Calu3 (cell line): ENCODE measurements at regions not wholly inside any gene's neighbourhood (a gene's known extent, or its start where the extent isn't known, plus 50 kb on each side); places are given as distances from the start of the nearest gene placed in this dataset.

Source experiments
- BruUV-seq: library from RNA; stranded (reverse); fragments of 400-500 nt; replicated peaks from 2 replicates; lab custom pipeline; 2021; lab: Mats Ljungman, UMichigan
- CTCF ChIA-PET: fragments of 300-600 bp; sonication (Branson Sonifier 250); formaldehyde crosslinking; loops from one replicate; lab custom pipeline; 2022; ENCODE audit warnings: antibody characterized with exemption; lab: Charles Lee
- DNase-seq: peaks from one replicate; pipeline ENCODE4 v3.0.0; 2022
- H3K27ac Mint-ChIP-seq: one replicate; pipeline ENCODE4 v1.8.0; 2022; ENCODE audit warnings: mixed read lengths; ENCODE audit not compliant: unreplicated experiment
- H3K27me3 Mint-ChIP-seq: one replicate; pipeline ENCODE4 v1.8.0; 2022; ENCODE audit warnings: mixed read lengths; ENCODE audit not compliant: unreplicated experiment
- H3K36me3 Mint-ChIP-seq: one replicate; pipeline ENCODE4 v1.8.0; 2022; ENCODE audit warnings: mild to moderate bottlenecking, moderate library complexity, mixed read lengths; ENCODE audit not compliant: insufficient read depth, unreplicated experiment
- H3K4me1 Mint-ChIP-seq: one replicate; pipeline ENCODE4 v1.8.0; 2022; ENCODE audit warnings: mild to moderate bottlenecking, low read depth, mixed read lengths; ENCODE audit not compliant: unreplicated experiment
- H3K4me3 Mint-ChIP-seq: one replicate; pipeline ENCODE4 v1.8.0; 2022; ENCODE audit warnings: mild to moderate bottlenecking, low read depth, moderate library complexity, mixed read lengths; ENCODE audit not compliant: unreplicated experiment
- H3K9me3 Mint-ChIP-seq: one replicate; pipeline ENCODE4 v1.8.0; 2022; ENCODE audit warnings: low read depth, mixed read lengths; ENCODE audit not compliant: unreplicated experiment
- CTCF ChIP-seq: fragments of 200-600 bp; IDR thresholded peaks from one replicate; pipeline ENCODE4 v1.8.0; 2022; ENCODE audit warnings: antibody characterized with exemption; ENCODE audit not compliant: unreplicated experiment
- intact Hi-C: fragments of 100-400 bp; cut with micrococcal nuclease; formaldehyde crosslinking; loops from one replicate; pipeline ENCODE4 v1.10.0; 2022; ENCODE audit not compliant: unreplicated experiment

DNA sequence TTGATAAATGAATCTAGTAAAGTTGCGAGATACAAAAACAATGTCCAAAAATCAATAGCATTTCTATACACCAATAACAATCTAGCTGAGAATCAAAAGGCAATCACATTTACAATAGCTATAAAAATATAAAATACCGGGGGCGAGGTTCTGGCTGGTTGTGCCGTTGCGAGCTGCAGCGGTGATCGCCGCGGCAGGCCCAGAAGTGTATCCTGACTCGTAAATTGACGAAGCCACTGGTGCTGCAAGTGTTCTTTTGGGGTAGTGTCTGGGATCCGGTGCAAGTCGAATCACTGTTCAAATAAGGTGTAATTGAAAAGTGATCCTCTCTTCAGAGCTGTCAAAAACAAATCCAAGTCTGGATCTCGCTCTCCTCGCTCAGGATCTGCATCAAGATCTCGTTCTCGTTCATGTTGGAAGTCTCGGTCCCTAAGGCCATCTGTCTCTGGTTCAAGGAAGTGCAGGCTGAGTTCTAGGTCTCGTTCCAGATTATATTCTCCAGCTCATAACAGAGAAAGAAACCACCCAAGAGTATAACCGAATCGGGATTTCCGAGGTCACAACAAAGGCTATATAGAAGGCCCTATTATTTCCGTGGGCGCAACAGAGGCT is 80.1 kb upstream of the STT3B start:
- DNase-seq, result no peak
- CTCF ChIA-PET, result no interaction called here
- H3K4me3 Mint-ChIP-seq, result no peak overlapping the region
- H3K36me3 Mint-ChIP-seq, result no peaks in the 10 kb centered on the region
- H3K4me1 Mint-ChIP-seq, result no peaks in the 10 kb centered on the region
- H3K27ac Mint-ChIP-seq, result no peak overlapping the region
- H3K9me3 Mint-ChIP-seq, result peaks cover 3% of the 10 kb centered on the region
- intact Hi-C loops, result no loop called here
- BruUV-seq, result no TSS peak
- no peak for TF ChIP-seq CTCF
- H3K27me3 Mint-ChIP-seq, result peaks cover 9% of the 10 kb centered on the region

- no TSS peak for BruUV-seq
- TF ChIP-seq CTCF, result no peak
- no peaks in the 10 kb centered on the region for H3K4me1 Mint-ChIP-seq
- peaks cover 3% of the 10 kb centered on the region for H3K9me3 Mint-ChIP-seq
- no peak overlapping the region for H3K4me3 Mint-ChIP-seq
- CTCF ChIA-PET, result no interaction called here
- H3K27me3 Mint-ChIP-seq, result peaks cover 9% of the 10 kb centered on the region
- H3K36me3 Mint-ChIP-seq, result no peaks in the 10 kb centered on the region
- intact Hi-C loops, result no loop called here
- no peak for DNase-seq
- H3K27ac Mint-ChIP-seq, result no peak overlapping the region
These were observed 79.3 kb upstream of the STT3B start for GRCh38 chr3:31453430-31453829.

GRCh38 chr3:31455524-31455923 is 77.2 kb upstream of the STT3B start:
- no peak overlapping the region for H3K27ac Mint-ChIP-seq
- intact Hi-C loops, result no loop called here
- DNase-seq, result no peak
- TF ChIP-seq CTCF, result no peak
- CTCF ChIA-PET, result no interaction called here
- no peaks in the 10 kb centered on the region for H3K4me1 Mint-ChIP-seq
- BruUV-seq, result no TSS peak
- no peak overlapping the region for H3K4me3 Mint-ChIP-seq
- H3K27me3 Mint-ChIP-seq, result peaks cover 9% of the 10 kb centered on the region
- no peaks in the 10 kb centered on the region for H3K9me3 Mint-ChIP-seq
- no peaks in the 10 kb centered on the region for H3K36me3 Mint-ChIP-seq

DNA sequence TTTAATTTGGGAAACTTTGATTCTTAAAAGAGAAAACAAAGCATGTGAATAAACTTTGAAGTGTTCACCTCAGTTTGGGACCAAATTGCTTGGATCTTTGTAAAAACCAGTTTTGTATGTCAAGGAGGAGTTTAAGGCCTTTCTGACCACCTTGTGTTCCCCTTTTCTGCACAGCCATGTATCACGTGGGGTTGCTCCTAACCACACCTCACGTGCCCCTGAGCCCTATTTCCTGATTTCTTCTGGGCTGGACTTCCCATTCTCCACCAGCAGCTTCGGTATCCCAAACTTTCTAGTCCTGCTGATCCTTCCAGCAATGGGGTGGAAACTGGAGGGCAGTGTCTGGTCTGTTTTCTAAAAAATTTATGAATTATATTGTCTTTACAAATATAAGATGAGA is 76.4 kb upstream of the STT3B start:
- no TSS peak for BruUV-seq

More for the DNA sequence above, 76.4 kb upstream of the STT3B start:
- Mint-ChIP-seq H3K4me3 (no peak overlapping the region), H3K27me3 (peaks cover 9% of the 10 kb centered on the region), H3K4me1 (no peaks in the 10 kb centered on the region), H3K27ac (no peak overlapping the region), H3K9me3 (no peaks in the 10 kb centered on the region), H3K36me3 (no peaks in the 10 kb centered on the region)
- no peak for DNase-seq
- intact Hi-C loops, result no loop called here
- no peak for TF ChIP-seq CTCF
- CTCF ChIA-PET, result no interaction called here
